ENCODE measurements at regions not wholly inside any gene's neighbourhood (a gene's known extent, or its start where the extent isn't known, plus 50 kb on each side); places are given as distances from the start of the nearest gene placed in this dataset.

GRCh38 chr6:67663105-67663895, 971.8 kb upstream of the ADGRB3 start:
- POLR2A ChIA-PET (ENCODE audit: unreplicated experiment), result no interaction called here
- Histone ChIP-seq H3K4me2 (ENCODE audit: low read length) (no peak overlapping the region), H2AFZ (ENCODE audit: low read length) (no peak overlapping the region), H3K27ac (ENCODE audit: low read length) (no peak overlapping the region), H3K4me1 (ENCODE audit: insufficient read depth, low read length) (no peaks in the 10 kb centered on the region), H3K36me3 (ENCODE audit: low read depth, low read length) (no peaks in the 10 kb centered on the region), H4K20me1 (ENCODE audit: low read length) (no peaks in the 10 kb centered on the region), H3F3A (ENCODE audit: low read length, unreplicated experiment) (no peaks in the 10 kb centered on the region), H3K4me3 (ENCODE audit: low read length) (no peak overlapping the region), H3K9me3 (ENCODE audit: low read length) (no peaks in the 10 kb centered on the region), H3K9me2 (replicated peaks; ENCODE audit: low read length) (no peaks in the 10 kb centered on the region), H3K79me2 (ENCODE audit: low read length) (no peaks in the 10 kb centered on the region), H3K9ac (ENCODE audit: low read length) (no peak overlapping the region), H3K27me3 (ENCODE audit: low read length) (no peaks in the 10 kb centered on the region)
- DNase-seq, result no peak
- no TSS peak for BruUV-seq (replicated peaks)
- ATAC-seq, result no peak
- no peak for TF ChIP-seq EZH2 (IDR thresholded peaks at IDR 0.05; ENCODE audit: low read length, unreplicated experiment)
- no peak for TF ChIP-seq CTCF (conservative IDR thresholded peaks at IDR 0.05; ENCODE audit: low read depth, low read length)
- TF ChIP-seq EZH2phosphoT487 (IDR thresholded peaks at IDR 0.05; ENCODE audit: borderline replicate concordance, low read length), result no peak
- CTCF ChIA-PET, result no interaction called here
- intact Hi-C loops (cut with micrococcal nuclease), result no loop called here

- CTCF ChIA-PET, result no interaction called here
- DNase-seq, result no peak
Measured at GRCh38 chr6:67653561-67653960, 981.5 kb upstream of the ADGRB3 start.

More at GRCh38 chr6:67653561-67653960, 981.5 kb upstream of the ADGRB3 start:
- no peak overlapping the region for H3K4me3 ChIP-seq (ENCODE audit: low read length)
- intact Hi-C loops (cut with micrococcal nuclease), result no loop called here
- no TSS peak for BruUV-seq (replicated peaks)
- H4K20me1 ChIP-seq (ENCODE audit: low read length), result no peaks in the 10 kb centered on the region
- H3F3A ChIP-seq (ENCODE audit: low read length, unreplicated experiment), result no peaks in the 10 kb centered on the region
- no peak overlapping the region for H2AFZ ChIP-seq (ENCODE audit: low read length)
- no peak overlapping the region for H3K4me2 ChIP-seq (ENCODE audit: low read length)
- H3K9me3 ChIP-seq (ENCODE audit: low read length), result no peaks in the 10 kb centered on the region
- no peaks in the 10 kb centered on the region for H3K4me1 ChIP-seq (ENCODE audit: insufficient read depth, low read length)
- TF ChIP-seq EZH2 (IDR thresholded peaks at IDR 0.05; ENCODE audit: low read length, unreplicated experiment) (no peak), CTCF (conservative IDR thresholded peaks at IDR 0.05; ENCODE audit: low read depth, low read length) (no peak), EZH2phosphoT487 (IDR thresholded peaks at IDR 0.05; ENCODE audit: borderline replicate concordance, low read length) (no peak)
- POLR2A ChIA-PET (ENCODE audit: unreplicated experiment), result no interaction called here
- no peaks in the 10 kb centered on the region for H3K9me2 ChIP-seq (replicated peaks; ENCODE audit: low read length)
- no peaks in the 10 kb centered on the region for H3K27me3 ChIP-seq (ENCODE audit: low read length)
- no peaks in the 10 kb centered on the region for H3K79me2 ChIP-seq (ENCODE audit: low read length)
- no peaks in the 10 kb centered on the region for H3K36me3 ChIP-seq (ENCODE audit: low read depth, low read length)
- H3K27ac ChIP-seq (ENCODE audit: low read length), result no peak overlapping the region
- ATAC-seq, result no peak
- no peak overlapping the region for H3K9ac ChIP-seq (ENCODE audit: low read length)
